WERI-Rb-1 (cell line): ENCODE measurements at regions not wholly inside any gene's neighbourhood (a gene's known extent, or its start where the extent isn't known, plus 50 kb on each side); places are given as distances from the start of the nearest gene placed in this dataset.

Experiments used
- DNase-seq: peaks from one replicate; pipeline ENCODE4 v3.0.0-alpha.2; 2020
- H3K27ac ChIP-seq: fragments of 250-450 bp; sonication (Bioruptor Pico); 2 replicates; pipeline ENCODE4 v1.5.1; 2020; ENCODE audit warnings: mild to moderate bottlenecking, moderate library complexity
- H3K27me3 ChIP-seq: fragments of 250-450 bp; sonication (Bioruptor Pico); 2 replicates; pipeline ENCODE4 v1.5.1; 2021; ENCODE audit warnings: mild to moderate bottlenecking, low read depth, moderate library complexity; ENCODE audit not compliant: insufficient read depth, severe bottlenecking
- H3K36me3 ChIP-seq: fragments of 250-450 bp; sonication (Bioruptor Pico); 2 replicates; pipeline ENCODE4 v1.5.1; 2020; ENCODE audit warnings: mild to moderate bottlenecking, moderate library complexity
- H3K4me3 ChIP-seq: 2 replicates; pipeline ENCODE4 v1.5.1; 2011; ENCODE audit warnings: low read depth, mild to moderate bottlenecking, control low read depth, low read length
- H3K9me3 ChIP-seq: fragments of 250-450 bp; sonication (Bioruptor Pico); 2 replicates; pipeline ENCODE4 v1.5.1; 2021; ENCODE audit warnings: mild to moderate bottlenecking, moderate library complexity; ENCODE audit not compliant: severe bottlenecking
- TF ChIP-seq, protein P1 (sequence below): IDR thresholded peaks from 2 replicates; pipeline ENCODE4 v1.5.1; 2011; ENCODE audit warnings: low read depth, mild to moderate bottlenecking, control low read depth, inconsistent platforms, low read length

- DNase-seq = no peak
- no peak overlapping the region for H3K27ac ChIP-seq
- H3K27me3 ChIP-seq = peaks cover 94% of the 10 kb centered on the region
- peaks cover 8% of the 10 kb centered on the region for H3K9me3 ChIP-seq
- H3K4me3 ChIP-seq = no peak overlapping the region
- H3K36me3 ChIP-seq = no peaks in the 10 kb centered on the region
- TF ChIP-seq, protein P1, sequence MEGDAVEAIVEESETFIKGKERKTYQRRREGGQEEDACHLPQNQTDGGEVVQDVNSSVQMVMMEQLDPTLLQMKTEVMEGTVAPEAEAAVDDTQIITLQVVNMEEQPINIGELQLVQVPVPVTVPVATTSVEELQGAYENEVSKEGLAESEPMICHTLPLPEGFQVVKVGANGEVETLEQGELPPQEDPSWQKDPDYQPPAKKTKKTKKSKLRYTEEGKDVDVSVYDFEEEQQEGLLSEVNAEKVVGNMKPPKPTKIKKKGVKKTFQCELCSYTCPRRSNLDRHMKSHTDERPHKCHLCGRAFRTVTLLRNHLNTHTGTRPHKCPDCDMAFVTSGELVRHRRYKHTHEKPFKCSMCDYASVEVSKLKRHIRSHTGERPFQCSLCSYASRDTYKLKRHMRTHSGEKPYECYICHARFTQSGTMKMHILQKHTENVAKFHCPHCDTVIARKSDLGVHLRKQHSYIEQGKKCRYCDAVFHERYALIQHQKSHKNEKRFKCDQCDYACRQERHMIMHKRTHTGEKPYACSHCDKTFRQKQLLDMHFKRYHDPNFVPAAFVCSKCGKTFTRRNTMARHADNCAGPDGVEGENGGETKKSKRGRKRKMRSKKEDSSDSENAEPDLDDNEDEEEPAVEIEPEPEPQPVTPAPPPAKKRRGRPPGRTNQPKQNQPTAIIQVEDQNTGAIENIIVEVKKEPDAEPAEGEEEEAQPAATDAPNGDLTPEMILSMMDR = no peak
Measured at GRCh38 chr2:239470151-239470900, 69.5 kb upstream of the HDAC4 start.

DNA sequence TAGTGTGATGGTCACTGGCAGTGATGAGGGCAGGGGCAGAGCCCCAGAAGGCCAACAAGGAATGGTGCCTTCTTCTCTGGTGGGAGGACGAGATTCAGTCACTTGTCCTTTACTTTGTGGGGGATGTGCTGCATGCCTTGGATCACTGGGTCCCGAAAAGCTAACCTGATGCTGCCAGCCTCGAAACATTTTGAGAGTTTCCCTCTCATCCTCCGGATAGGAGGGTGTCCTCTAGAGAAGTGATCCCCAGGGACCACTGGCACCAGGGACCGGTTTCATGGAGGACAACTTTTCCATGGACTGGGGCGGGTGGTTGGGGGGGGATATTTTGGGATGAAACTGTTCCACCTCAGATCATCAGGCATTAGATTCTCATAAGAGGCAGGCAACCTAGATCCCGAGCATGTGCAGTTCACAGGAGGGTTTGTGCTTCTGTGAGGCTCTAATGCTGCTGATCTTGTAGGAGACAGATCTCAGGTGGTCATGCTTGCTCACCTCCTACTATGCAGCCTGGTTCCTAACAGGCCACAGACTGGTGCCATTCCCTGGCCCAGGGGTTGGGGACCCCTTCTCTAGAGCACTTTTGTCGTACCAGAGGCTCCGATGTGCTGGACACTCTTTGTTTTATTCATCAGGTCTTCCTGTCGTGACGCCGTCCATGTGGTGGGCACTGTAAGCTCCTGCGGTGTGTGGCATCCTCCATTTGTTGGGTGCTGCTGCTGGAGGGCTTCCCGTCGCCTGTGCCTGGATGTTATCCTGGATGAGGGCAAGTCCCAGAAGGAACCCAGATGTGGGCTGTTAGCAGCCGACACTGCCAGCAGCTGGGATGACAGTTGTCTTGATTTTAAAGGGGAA is 68.5 kb upstream of the HDAC4 start:
- TF ChIP-seq, protein P1 = no peak

DNA sequence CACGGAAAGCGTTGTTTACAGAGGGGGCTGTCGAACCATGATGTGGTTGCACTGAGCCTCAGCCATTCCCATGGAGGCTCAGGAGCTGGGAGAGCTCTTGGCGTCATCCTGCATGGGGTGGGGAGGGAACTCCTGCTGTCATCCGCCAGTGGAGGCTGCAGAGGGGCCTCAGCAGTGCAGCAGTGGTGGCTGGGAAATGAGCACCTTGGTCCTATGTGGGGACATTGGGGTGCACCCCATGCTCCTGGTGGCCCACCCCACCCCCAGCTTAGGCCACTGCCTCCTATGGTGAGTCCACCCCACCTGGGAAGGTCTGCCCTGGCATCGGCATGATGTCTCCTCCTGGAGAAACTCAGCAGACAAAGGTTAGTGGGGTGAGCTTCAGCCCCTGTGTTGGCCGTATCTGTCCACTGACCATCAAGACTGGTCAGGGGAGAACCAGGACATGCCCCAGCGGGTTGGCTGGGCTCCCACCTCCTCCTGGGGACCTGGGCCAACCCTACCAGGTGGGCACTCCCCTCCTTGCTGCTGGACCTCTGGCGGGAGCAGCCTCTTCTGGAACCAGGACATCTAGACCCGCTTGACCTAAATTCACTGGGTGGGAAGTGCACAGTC is 67.8 kb upstream of the HDAC4 start:
- H3K9me3 ChIP-seq = peaks cover 8% of the 10 kb centered on the region
- TF ChIP-seq, protein P1 = no peak

More for the DNA sequence above, 68.5 kb upstream of the HDAC4 start:
- Histone ChIP-seq H3K9me3 (peaks cover 8% of the 10 kb centered on the region), H3K4me3 (no peak overlapping the region), H3K36me3 (no peaks in the 10 kb centered on the region), H3K27me3 (peaks cover 94% of the 10 kb centered on the region), H3K27ac (no peak overlapping the region)
- no peak for DNase-seq

GRCh38 chr2:239467956-239468490 is 67.2 kb upstream of the HDAC4 start:
- Histone ChIP-seq H3K27ac (no peak overlapping the region), H3K27me3 (peaks cover 94% of the 10 kb centered on the region), H3K4me3 (no peak overlapping the region), H3K36me3 (no peaks in the 10 kb centered on the region), H3K9me3 (peaks cover 8% of the 10 kb centered on the region)
- DNase-seq = no peak
- TF ChIP-seq, protein P1 = no peak

More for the DNA sequence above, 67.8 kb upstream of the HDAC4 start:
- Histone ChIP-seq H3K27me3 (peaks cover 94% of the 10 kb centered on the region), H3K36me3 (no peaks in the 10 kb centered on the region), H3K27ac (no peak overlapping the region), H3K4me3 (no peak overlapping the region)
- no peak for DNase-seq

DNA sequence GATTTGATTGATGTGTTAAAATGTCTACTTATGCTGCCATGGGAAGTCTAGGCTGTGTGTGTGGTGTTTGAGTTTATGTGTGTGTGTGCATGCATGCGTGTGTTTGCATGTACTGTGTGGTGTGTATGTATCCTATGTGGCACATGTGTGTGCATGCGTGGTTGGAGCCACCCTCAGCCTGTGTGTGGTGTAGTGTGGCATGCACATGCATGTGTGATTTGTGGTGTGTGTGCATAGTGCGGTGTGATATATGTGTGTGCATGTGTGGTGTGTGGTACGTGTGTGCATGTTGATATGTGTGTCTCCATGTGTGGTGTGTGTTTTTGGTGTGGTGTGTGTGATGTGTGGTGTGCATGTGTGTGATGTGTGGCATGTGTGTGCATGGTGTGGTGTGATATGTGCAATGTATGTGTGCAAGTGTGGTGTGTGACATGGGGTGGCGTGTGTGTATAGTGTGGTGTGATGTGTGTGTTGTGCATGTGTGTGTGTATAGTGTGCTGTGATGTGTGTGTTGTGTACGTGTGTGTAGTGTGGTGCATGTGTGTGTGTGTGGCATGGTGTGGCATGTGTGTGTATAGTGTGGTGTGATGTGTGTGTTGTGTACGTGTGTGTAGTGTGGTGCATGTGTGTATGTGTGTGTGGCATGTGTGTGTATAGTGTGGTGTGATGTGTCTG is 66.6 kb upstream of the HDAC4 start:
- no peak overlapping the region for H3K27ac ChIP-seq
- peaks cover 94% of the 10 kb centered on the region for H3K27me3 ChIP-seq
- H3K9me3 ChIP-seq = peaks cover 8% of the 10 kb centered on the region
- no peaks in the 10 kb centered on the region for H3K36me3 ChIP-seq
- TF ChIP-seq, protein P1 = no peak
- no peak for DNase-seq
- no peak overlapping the region for H3K4me3 ChIP-seq
